ENCODE measurements at regions not wholly inside any gene's neighbourhood (a gene's known extent, or its start where the extent isn't known, plus 50 kb on each side); places are given as distances from the start of the nearest gene placed in this dataset.
A peak's percentile ranks its signal among the peaks of the same experiment; 100 is the strongest.

GRCh38 chr4:128654465-128654864, 155.0 kb upstream of the JADE1 start:
- no peak for TF ChIP-seq POLR2A (IDR thresholded peaks at IDR 0.05)
- no peak for TF ChIP-seq POLR2AphosphoS5 (IDR thresholded peaks at IDR 0.05)
- TF ChIP-seq CTCF (IDR thresholded peaks at IDR 0.05), result no peak
- TF ChIP-seq EP300 (IDR thresholded peaks at IDR 0.05), result no peak
- Histone ChIP-seq H3K4me3 (no peak overlapping the region), H3K36me3 (no peaks in the 10 kb centered on the region), H3K9me3 (peaks cover 0 to 10% (median 0%) of the 10 kb centered on the region in 4 donors), H3K4me1 (peaks cover 0 to 29% (median 16%) of the 10 kb centered on the region in 4 donors), H3K27ac (peak overlapping the region in 1 of 5 donors; percentile 56), H3K27me3 (no peaks in the 10 kb centered on the region)
- intact Hi-C loops (cut with DNase I; ENCODE audit: low total_unique reads), result no loop called here
- WGBS, 5 donors, result 76 to 87% (median 81%) methylated on average over 3 of the region's 3 CpGs
- no peak for DNase-seq

- no peaks in the 10 kb centered on the region for H3K36me3 ChIP-seq
- DNase-seq, result peak in 1 of 2 donors; percentile 76
- H3K9me3 ChIP-seq, result peaks cover 0 to 10% (median 0%) of the 10 kb centered on the region in 4 donors
- H3K27ac ChIP-seq, result peak overlapping the region in 3 of 5 donors; percentile 9 to 56 (median 29)
- WGBS, 5 donors, result 43 to 50% (median 47%) methylated on average over 8 of the region's 8 CpGs
- no peak overlapping the region for H3K4me3 ChIP-seq
- peaks cover 0 to 31% (median 15%) of the 10 kb centered on the region in 4 donors for H3K4me1 ChIP-seq
- intact Hi-C loops (cut with DNase I; ENCODE audit: low total_unique reads), result no loop called here
- no peaks in the 10 kb centered on the region for H3K27me3 ChIP-seq
- TF ChIP-seq POLR2AphosphoS5 (IDR thresholded peaks at IDR 0.05) (peak; percentile 17 to 34 (median 25)), CTCF (IDR thresholded peaks at IDR 0.05) (no peak)
Observed at GRCh38 chr4:128653527-128654444, 155.7 kb upstream of the JADE1 start.

- no peaks in the 10 kb centered on the region for H3K27me3 ChIP-seq
- no peaks in the 10 kb centered on the region for H3K36me3 ChIP-seq
- WGBS, 5 donors, result 17 to 43% (median 22%) methylated on average over 1 of the region's 1 CpG
- no peak for DNase-seq
- no peak overlapping the region for H3K27ac ChIP-seq
- H3K4me3 ChIP-seq, result no peak overlapping the region
- intact Hi-C loops (cut with DNase I; ENCODE audit: low total_unique reads), result no loop called here
- peaks cover 0 to 5% (median 0%) of the 10 kb centered on the region in 4 donors for H3K9me3 ChIP-seq
- H3K4me1 ChIP-seq, result peaks cover 0 to 19% (median 7%) of the 10 kb centered on the region in 4 donors
- no peak for TF ChIP-seq EP300 (IDR thresholded peaks at IDR 0.05)
- no peak for TF ChIP-seq POLR2AphosphoS5 (IDR thresholded peaks at IDR 0.05)
- TF ChIP-seq CTCF (IDR thresholded peaks at IDR 0.05), result no peak
Observed at GRCh38 chr4:128649575-128650205, 159.8 kb upstream of the JADE1 start.

GRCh38 chr4:128649161-128649560, 160.3 kb upstream of the JADE1 start:
- H3K27ac ChIP-seq, result no peak overlapping the region
- WGBS, 5 donors, result 38 to 56% (median 50%) methylated on average over 1 of the region's 1 CpG
- H3K4me3 ChIP-seq, result no peak overlapping the region
- intact Hi-C loops (cut with DNase I; ENCODE audit: low total_unique reads), result no loop called here
- peaks cover 0 to 23% (median 8%) of the 10 kb centered on the region in 4 donors for H3K4me1 ChIP-seq
- H3K36me3 ChIP-seq, result no peaks in the 10 kb centered on the region
- peaks cover 0 to under 1% (median 0%) of the 10 kb centered on the region in 4 donors for H3K9me3 ChIP-seq
- no peaks in the 10 kb centered on the region for H3K27me3 ChIP-seq
- no peak for DNase-seq
- no peak for TF ChIP-seq CTCF (IDR thresholded peaks at IDR 0.05)
- no peak for TF ChIP-seq POLR2AphosphoS5 (IDR thresholded peaks at IDR 0.05)
- TF ChIP-seq POLR2A (IDR thresholded peaks at IDR 0.05), result no peak
- no peak for TF ChIP-seq EP300 (IDR thresholded peaks at IDR 0.05)
